ENCODE measurements at regions not wholly inside any gene's neighbourhood (a gene's known extent, or its start where the extent isn't known, plus 50 kb on each side); places are given as distances from the start of the nearest gene placed in this dataset.

- DNase-seq = no peak
Observed at GRCh38 chr13:59476366-59476765, 687.4 kb downstream of the DIAPH3 start.

GRCh38 chr13:59477011-59477410, 686.7 kb downstream of the DIAPH3 start:
- DNase-seq = no peak

- no peak for DNase-seq
Observed at GRCh38 chr13:59478908-59479307, 684.8 kb downstream of the DIAPH3 start.

GRCh38 chr13:59479629-59480028, 684.1 kb downstream of the DIAPH3 start:
- no peak for DNase-seq

- DNase-seq = no peak
Observed at GRCh38 chr13:59480396-59481259, 683.1 kb downstream of the DIAPH3 start.

GRCh38 chr13:59483501-59484145, 680.1 kb downstream of the DIAPH3 start:
- no peak for DNase-seq

GRCh38 chr13:59487883-59488282, 675.8 kb downstream of the DIAPH3 start:
- DNase-seq = no peak

GRCh38 chr13:59488436-59488835, 675.3 kb downstream of the DIAPH3 start:
- no peak for DNase-seq

- no peak for DNase-seq
Observed at GRCh38 chr13:59490651-59491050, 673.1 kb downstream of the DIAPH3 start.

- DNase-seq = no peak
Observed at GRCh38 chr13:59492030-59492636, 671.6 kb downstream of the DIAPH3 start.

- no peak for DNase-seq
Observed at GRCh38 chr13:59493436-59493965, 670.2 kb downstream of the DIAPH3 start.

GRCh38 chr13:59494151-59494550, 669.6 kb downstream of the DIAPH3 start:
- DNase-seq = no peak

- DNase-seq = no peak
Observed at GRCh38 chr13:59494560-59494970, 669.2 kb downstream of the DIAPH3 start.

GRCh38 chr13:59495299-59495698, 668.4 kb downstream of the DIAPH3 start:
- DNase-seq = no peak

GRCh38 chr13:59495936-59496512, 667.7 kb downstream of the DIAPH3 start:
- DNase-seq = no peak

- DNase-seq = no peak
Observed at GRCh38 chr13:59497621-59498247, 666.0 kb downstream of the DIAPH3 start.

- no peak for DNase-seq
Observed at GRCh38 chr13:59501004-59501403, 662.7 kb downstream of the DIAPH3 start.

- DNase-seq = no peak
Observed at GRCh38 chr13:59504407-59504806, 659.3 kb downstream of the DIAPH3 start.

- DNase-seq = no peak
Observed at GRCh38 chr13:59510386-59510785, 653.3 kb downstream of the DIAPH3 start.

- no peak for DNase-seq
Observed at GRCh38 chr13:59513686-59514085, 650.0 kb downstream of the DIAPH3 start.

- no peak for DNase-seq
Observed at GRCh38 chr13:59514316-59514715, 649.4 kb downstream of the DIAPH3 start.

- no peak for DNase-seq
Observed at GRCh38 chr13:59519819-59520218, 643.9 kb downstream of the DIAPH3 start.

GRCh38 chr13:59521549-59521948, 642.2 kb downstream of the DIAPH3 start:
- DNase-seq = no peak

All from activated CD4-positive, CD25-positive, alpha-beta regulatory T cell (primary cell).